BLaER1 treated with 17β-estradiol and CSF1 and Interleukin-3, amounts not matched to agents 10 nM and 100 nM (cell line): ENCODE measurements at regions not wholly inside any gene's neighbourhood (a gene's known extent, or its start where the extent isn't known, plus 50 kb on each side); places are given as distances from the start of the nearest gene placed in this dataset.

Source experiments
- H3K27ac ChIP-seq, 11 experiments: shearing (Covaris generic); formaldehyde crosslinking; 2 replicates each; pipeline ENCODE4 v1.8.1; 2022
- H3K27me3 ChIP-seq, 11 experiments: shearing (Covaris generic); formaldehyde crosslinking; 2 replicates each; pipeline ENCODE4 v1.8.1; 2022
- H3K36me3 ChIP-seq, 11 experiments: shearing (Covaris generic); formaldehyde crosslinking; 2 replicates each; pipeline ENCODE4 v1.8.1; 2022
- H3K4me1 ChIP-seq, 10 experiments: shearing (Covaris generic); formaldehyde crosslinking; 2 replicates each; pipeline ENCODE4 v1.8.1; 2022
- H3K4me2 ChIP-seq, 11 experiments: shearing (Covaris generic); formaldehyde crosslinking; 2 replicates each; pipeline ENCODE4 v1.8.1; 2022
- H3K4me3 ChIP-seq, 10 experiments: shearing (Covaris generic); formaldehyde crosslinking; 2 replicates each; pipeline ENCODE4 v1.8.1; 2022
- H3K9ac ChIP-seq, 11 experiments: shearing (Covaris generic); formaldehyde crosslinking; 2 replicates each; pipeline ENCODE4 v1.8.1; 2022
- H3K9me3 ChIP-seq, 11 experiments: shearing (Covaris generic); formaldehyde crosslinking; replicated peaks in 1 of 11; 2 replicates each; pipeline ENCODE4 v1.8.1; 2022
- H4K20me1 ChIP-seq, 11 experiments: shearing (Covaris generic); formaldehyde crosslinking; 2 replicates each; pipeline ENCODE4 v1.8.1; 2022
- Cebpa-rat ChIP-seq, 11 experiments: shearing (Covaris generic); IDR thresholded peaks; 2 replicates each; pipeline ENCODE4 v1.8.1; 2022

DNA sequence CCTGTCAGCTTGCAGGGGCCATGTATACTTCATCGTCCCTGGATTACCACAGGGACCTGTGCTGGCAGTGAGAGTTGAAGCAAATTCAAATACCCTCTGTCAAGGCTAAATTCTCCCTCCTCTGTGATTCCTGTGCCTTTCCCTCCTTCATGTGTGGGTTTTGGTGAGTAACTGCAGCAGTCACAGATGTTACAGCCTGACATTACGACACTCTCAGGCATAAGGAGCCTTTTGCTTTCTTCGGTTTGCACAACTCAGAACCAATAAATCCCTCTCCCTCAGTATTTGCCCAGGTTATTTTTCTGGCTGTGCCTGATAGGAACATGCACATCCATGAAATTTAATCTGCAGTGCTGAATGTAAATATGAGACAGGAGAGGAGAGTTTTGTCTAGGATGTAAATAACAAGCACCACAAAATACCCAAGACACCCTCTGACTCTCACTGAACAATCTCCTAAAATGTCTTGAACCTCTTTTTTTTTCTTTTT lies 997.2 kb upstream of the GHITM start:
- H3K4me2 ChIP-seq, result no peak overlapping the region
- no peak for TF ChIP-seq Cebpa-rat (IDR thresholded peaks at IDR 0.05)
- no peaks in the 10 kb centered on the region for H3K27me3 ChIP-seq
- H4K20me1 ChIP-seq, result no peaks in the 10 kb centered on the region
- H3K27ac ChIP-seq, result no peak overlapping the region
- no peak overlapping the region for H3K9ac ChIP-seq
- no peaks in the 10 kb centered on the region for H3K4me1 ChIP-seq
- H3K4me3 ChIP-seq, result no peak overlapping the region
- no peaks in the 10 kb centered on the region for H3K36me3 ChIP-seq
- H3K9me3 ChIP-seq, result no peaks in the 10 kb centered on the region

DNA sequence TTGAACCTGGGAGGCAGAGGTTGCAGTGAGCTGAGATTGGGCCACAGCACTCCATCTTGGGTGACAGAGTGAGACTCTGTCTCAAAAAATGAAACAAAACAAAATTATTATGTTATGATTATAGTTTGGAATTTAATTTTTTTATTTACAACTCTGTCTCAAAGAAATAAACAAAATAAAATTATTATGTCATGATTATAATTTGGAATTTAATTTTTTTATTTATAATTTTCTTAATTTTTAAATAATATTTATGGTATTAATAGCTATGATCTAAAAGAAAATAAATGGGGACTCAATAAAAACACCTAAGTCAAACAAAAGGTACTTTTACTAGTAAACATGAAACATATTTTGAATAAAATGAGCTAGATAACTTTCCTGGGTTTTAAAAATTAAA lies 994.8 kb upstream of the GHITM start:
- no peaks in the 10 kb centered on the region for H3K36me3 ChIP-seq
- no peaks in the 10 kb centered on the region for H3K4me1 ChIP-seq
- H3K27ac ChIP-seq, result no peak overlapping the region
- TF ChIP-seq Cebpa-rat (IDR thresholded peaks at IDR 0.05), result no peak
- no peak overlapping the region for H3K9ac ChIP-seq
- H4K20me1 ChIP-seq, result no peaks in the 10 kb centered on the region
- no peaks in the 10 kb centered on the region for H3K9me3 ChIP-seq
- no peaks in the 10 kb centered on the region for H3K27me3 ChIP-seq
- no peak overlapping the region for H3K4me2 ChIP-seq
- no peak overlapping the region for H3K4me3 ChIP-seq

DNA sequence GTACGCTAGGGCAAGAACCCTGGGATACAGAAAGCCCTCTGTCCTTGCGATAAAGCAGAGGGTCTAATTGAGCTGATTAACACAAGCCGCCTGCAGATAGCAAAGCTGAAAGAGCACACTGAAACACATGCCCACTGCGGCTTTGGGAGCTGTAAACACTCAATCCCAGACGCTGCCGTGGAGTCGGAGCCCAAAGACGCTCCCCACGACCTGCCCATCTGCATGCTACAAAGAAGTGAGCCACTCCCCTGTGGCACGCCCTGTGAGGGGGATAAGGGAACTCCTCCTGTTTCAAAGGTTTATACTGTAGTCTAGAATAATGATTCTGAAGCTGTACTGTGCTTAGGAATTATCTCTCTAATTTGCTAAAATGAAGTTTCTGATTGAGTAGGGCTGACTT lies 985.6 kb upstream of the GHITM start:
- H3K27me3 ChIP-seq, result no peaks in the 10 kb centered on the region
- H3K36me3 ChIP-seq, result no peaks in the 10 kb centered on the region
- no peak overlapping the region for H3K4me2 ChIP-seq
- H3K9me3 ChIP-seq, result no peaks in the 10 kb centered on the region
- TF ChIP-seq Cebpa-rat (IDR thresholded peaks at IDR 0.05), result no peak
- H4K20me1 ChIP-seq, result no peaks in the 10 kb centered on the region
- no peak overlapping the region for H3K27ac ChIP-seq
- H3K9ac ChIP-seq, result no peak overlapping the region
- no peak overlapping the region for H3K4me3 ChIP-seq
- no peaks in the 10 kb centered on the region for H3K4me1 ChIP-seq

DNA sequence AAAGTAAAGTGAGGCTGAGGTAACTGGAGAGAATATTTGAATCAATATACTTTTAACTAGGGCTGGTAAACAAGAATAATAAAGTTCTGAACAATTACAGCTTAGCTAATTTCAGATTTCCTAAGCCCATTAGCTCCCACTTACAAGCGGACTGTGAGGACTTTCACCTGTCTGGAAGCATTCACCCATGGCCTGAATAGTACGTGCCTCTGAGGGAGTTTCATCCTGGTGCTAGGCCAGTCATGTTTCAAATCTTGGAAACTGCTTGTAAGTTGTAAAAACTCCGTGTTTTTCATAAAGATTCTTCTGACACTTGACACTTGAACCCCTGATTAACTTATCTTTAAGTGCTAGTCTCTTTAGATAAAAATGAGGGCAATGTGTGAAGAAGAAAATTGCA lies 975.2 kb upstream of the GHITM start:
- Histone ChIP-seq H3K27me3 (no peaks in the 10 kb centered on the region), H3K4me1 (peaks cover 0 to 7% (median 0%) of the 10 kb centered on the region in 10 experiments; a peak in 3 of 20 replicates), H3K9me3 (no peaks in the 10 kb centered on the region), H4K20me1 (no peaks in the 10 kb centered on the region), H3K4me3 (no peak overlapping the region), H3K9ac (no peak overlapping the region), H3K27ac (no peak overlapping the region), H3K36me3 (no peaks in the 10 kb centered on the region), H3K4me2 (no peak overlapping the region)
- no peak for TF ChIP-seq Cebpa-rat (IDR thresholded peaks at IDR 0.05)

DNA sequence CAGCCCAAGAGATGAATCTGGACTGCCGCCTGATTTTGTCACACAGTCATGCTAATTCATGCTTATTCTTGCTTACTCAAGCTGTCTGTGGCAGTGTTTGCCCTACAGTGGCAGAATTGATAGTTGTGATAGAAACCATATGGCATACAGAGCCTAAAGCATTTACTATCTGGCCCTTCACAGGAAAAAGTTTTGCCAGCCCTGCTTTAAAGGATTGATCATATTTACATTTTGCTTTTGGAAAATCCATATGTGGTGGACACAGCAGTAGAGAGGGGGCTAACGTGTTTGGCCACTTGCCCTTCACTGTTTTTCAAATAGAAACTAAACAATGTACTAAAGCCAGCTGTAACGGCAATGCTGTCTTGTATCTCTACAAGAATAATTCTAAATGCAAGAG lies 974.0 kb upstream of the GHITM start:
- no peak overlapping the region for H3K27ac ChIP-seq
- no peak overlapping the region for H3K9ac ChIP-seq
- no peaks in the 10 kb centered on the region for H3K9me3 ChIP-seq
- no peaks in the 10 kb centered on the region for H3K27me3 ChIP-seq
- H3K4me1 ChIP-seq, result peaks cover 0 to 7% (median 0%) of the 10 kb centered on the region in 10 experiments; a peak in 3 of 20 replicates
- no peaks in the 10 kb centered on the region for H4K20me1 ChIP-seq
- H3K4me2 ChIP-seq, result no peak overlapping the region
- no peaks in the 10 kb centered on the region for H3K36me3 ChIP-seq
- no peak for TF ChIP-seq Cebpa-rat (IDR thresholded peaks at IDR 0.05)
- no peak overlapping the region for H3K4me3 ChIP-seq

DNA sequence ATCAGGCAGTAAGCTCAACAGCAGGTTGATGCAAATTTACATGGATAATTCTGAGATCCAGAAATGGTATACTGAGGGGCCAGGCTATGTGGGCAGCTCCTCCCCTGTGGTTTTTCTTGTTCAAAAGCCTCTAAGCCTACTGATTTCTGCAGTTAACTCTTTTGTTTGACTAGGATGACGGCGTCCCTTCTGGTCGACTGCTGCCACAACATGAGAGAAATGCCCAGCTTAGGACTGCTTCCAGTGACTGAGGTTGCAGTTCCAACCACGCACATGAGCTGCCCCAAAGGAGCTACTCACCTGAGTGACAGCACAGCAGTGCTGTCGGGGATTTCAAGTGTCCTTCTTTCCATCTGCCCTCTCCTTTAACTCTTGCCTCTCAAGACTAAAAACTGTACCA lies 973.0 kb upstream of the GHITM start:
- peaks cover 0 to 7% (median 0%) of the 10 kb centered on the region in 10 experiments; a peak in 3 of 20 replicates for H3K4me1 ChIP-seq
- H3K4me3 ChIP-seq, result no peak overlapping the region
- H3K27me3 ChIP-seq, result no peaks in the 10 kb centered on the region
- no peaks in the 10 kb centered on the region for H3K36me3 ChIP-seq
- no peak overlapping the region for H3K9ac ChIP-seq
- H3K4me2 ChIP-seq, result no peak overlapping the region
- no peak overlapping the region for H3K27ac ChIP-seq
- H4K20me1 ChIP-seq, result no peaks in the 10 kb centered on the region
- H3K9me3 ChIP-seq, result no peaks in the 10 kb centered on the region
- TF ChIP-seq Cebpa-rat (IDR thresholded peaks at IDR 0.05), result no peak

DNA sequence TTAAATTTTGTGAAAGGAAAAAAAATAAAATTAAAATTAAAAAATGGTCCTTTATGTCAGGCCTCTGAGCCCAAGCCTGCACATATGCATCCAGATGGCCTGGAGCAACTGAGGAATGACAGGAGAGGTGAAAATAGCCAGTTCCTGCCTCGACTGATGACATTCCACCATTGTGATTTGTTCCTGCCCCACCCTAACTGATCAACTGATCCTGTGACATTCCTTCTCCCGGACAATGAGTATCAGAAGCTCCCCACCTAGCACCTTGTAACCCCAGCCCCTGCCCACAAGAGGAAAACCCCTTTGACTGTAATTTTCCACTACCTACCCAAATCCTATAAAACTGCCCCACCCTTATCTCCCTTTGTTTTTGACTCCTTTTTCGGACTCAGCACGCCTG lies 972.2 kb upstream of the GHITM start:
- Histone ChIP-seq H3K27me3 (no peaks in the 10 kb centered on the region), H3K4me1 (peaks cover 0 to 7% (median 0%) of the 10 kb centered on the region in 10 experiments; a peak in 3 of 20 replicates), H4K20me1 (no peaks in the 10 kb centered on the region), H3K36me3 (no peaks in the 10 kb centered on the region), H3K4me3 (no peak overlapping the region), H3K4me2 (no peak overlapping the region), H3K9ac (no peak overlapping the region), H3K9me3 (no peaks in the 10 kb centered on the region), H3K27ac (no peak overlapping the region)
- no peak for TF ChIP-seq Cebpa-rat (IDR thresholded peaks at IDR 0.05)

DNA sequence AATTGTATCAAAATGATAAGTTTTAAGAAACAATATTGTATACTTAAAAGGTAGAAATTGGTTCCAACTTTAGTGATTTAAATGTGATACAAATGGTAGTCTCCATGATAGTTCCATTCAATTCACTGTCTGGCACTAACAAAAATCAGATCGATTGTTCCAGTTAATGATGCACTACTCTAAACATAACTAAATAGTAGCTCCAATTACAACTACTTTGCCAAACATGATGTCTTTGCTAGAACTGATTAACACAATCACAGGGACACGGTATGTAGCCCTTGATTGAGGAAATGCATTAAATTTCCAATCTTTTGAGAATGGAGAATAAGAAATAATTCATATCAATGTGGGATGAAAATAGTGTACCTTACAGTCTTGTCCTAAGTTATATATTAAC lies 962.4 kb upstream of the GHITM start:
- no peak for TF ChIP-seq Cebpa-rat (IDR thresholded peaks at IDR 0.05)
- H3K4me1 ChIP-seq, result no peaks in the 10 kb centered on the region

DNA sequence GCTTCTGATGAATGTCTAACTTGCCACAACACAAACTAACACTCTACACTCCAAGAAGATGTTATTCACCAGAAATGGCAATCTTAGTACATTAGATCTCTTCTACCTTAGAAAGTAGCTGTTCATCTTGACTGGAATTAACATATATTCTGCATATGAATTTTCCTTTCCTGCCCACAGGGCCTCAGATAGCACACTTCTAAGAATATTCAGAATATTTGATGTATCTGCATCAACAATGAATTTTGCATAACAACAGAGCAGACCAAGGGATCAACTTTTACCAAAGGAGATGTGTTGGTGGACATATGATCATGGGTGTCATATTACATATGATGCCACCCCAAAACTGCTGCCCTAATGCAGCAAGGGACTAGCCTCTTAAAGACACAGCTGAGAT lies 960.8 kb upstream of the GHITM start:
- H3K4me1 ChIP-seq, result no peaks in the 10 kb centered on the region
- H3K27ac ChIP-seq, result no peak overlapping the region
- H3K27me3 ChIP-seq, result no peaks in the 10 kb centered on the region
- no peak overlapping the region for H3K4me2 ChIP-seq
- no peaks in the 10 kb centered on the region for H4K20me1 ChIP-seq
- H3K4me3 ChIP-seq, result no peak overlapping the region
- TF ChIP-seq Cebpa-rat (IDR thresholded peaks at IDR 0.05), result no peak
- no peak overlapping the region for H3K9ac ChIP-seq
- H3K36me3 ChIP-seq, result no peaks in the 10 kb centered on the region
- no peaks in the 10 kb centered on the region for H3K9me3 ChIP-seq

More for the DNA sequence above, 962.4 kb upstream of the GHITM start:
- no peak overlapping the region for H3K4me2 ChIP-seq
- H3K27me3 ChIP-seq, result no peaks in the 10 kb centered on the region
- H3K36me3 ChIP-seq, result no peaks in the 10 kb centered on the region
- no peaks in the 10 kb centered on the region for H3K9me3 ChIP-seq
- H4K20me1 ChIP-seq, result no peaks in the 10 kb centered on the region
- H3K27ac ChIP-seq, result no peak overlapping the region
- H3K4me3 ChIP-seq, result no peak overlapping the region
- no peak overlapping the region for H3K9ac ChIP-seq

DNA sequence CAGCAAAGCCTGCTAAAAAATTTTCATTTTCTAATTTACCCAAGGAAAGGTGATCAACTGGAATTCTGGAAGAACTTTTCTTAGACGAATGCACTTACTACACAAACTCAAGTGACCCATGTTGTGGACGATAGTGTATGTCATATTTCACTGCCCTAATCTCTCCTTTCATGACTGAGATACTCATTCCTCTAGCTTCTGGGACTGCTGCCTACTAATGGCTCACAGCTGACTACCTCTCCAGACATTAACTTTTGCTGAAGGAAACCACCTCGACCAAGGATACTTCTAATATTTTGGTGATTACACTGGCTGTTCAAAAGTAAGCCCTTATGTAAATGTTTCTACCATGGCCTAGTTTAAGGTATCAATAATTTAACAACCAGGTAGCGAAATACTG lies 959.9 kb upstream of the GHITM start:
- Histone ChIP-seq H3K9me3 (no peaks in the 10 kb centered on the region), H3K9ac (no peak overlapping the region), H3K27me3 (no peaks in the 10 kb centered on the region), H3K4me3 (no peak overlapping the region), H3K4me2 (no peak overlapping the region), H3K36me3 (no peaks in the 10 kb centered on the region), H4K20me1 (no peaks in the 10 kb centered on the region), H3K4me1 (no peaks in the 10 kb centered on the region), H3K27ac (no peak overlapping the region)
- TF ChIP-seq Cebpa-rat (IDR thresholded peaks at IDR 0.05), result no peak
